DMS53 treated with DMSO at 0.1 percent for 48 hours (cell line): ENCODE measurements at regions not wholly inside any gene's neighbourhood (a gene's known extent, or its start where the extent isn't known, plus 50 kb on each side); places are given as distances from the start of the nearest gene placed in this dataset.

Experiments used
- DNase-seq: peaks from one replicate; lab custom pipeline; 2025; ENCODE audit not compliant: unreplicated experiment; lab: John Stamatoyannopoulos, UW

GRCh38 chr13:59330764-59331163 lies 833.0 kb downstream of the DIAPH3 start:
- DNase-seq, result no peak

GRCh38 chr13:59332966-59333365 lies 830.8 kb downstream of the DIAPH3 start:
- no peak for DNase-seq

- DNase-seq, result no peak
Measured at GRCh38 chr13:59337070-59337469, 826.7 kb downstream of the DIAPH3 start.

GRCh38 chr13:59340151-59340550 lies 823.6 kb downstream of the DIAPH3 start:
- no peak for DNase-seq

- no peak for DNase-seq
Measured at GRCh38 chr13:59340581-59340980, 823.1 kb downstream of the DIAPH3 start.

- DNase-seq, result no peak
Measured at GRCh38 chr13:59342400-59342799, 821.3 kb downstream of the DIAPH3 start.

GRCh38 chr13:59343132-59343531 lies 820.6 kb downstream of the DIAPH3 start:
- DNase-seq, result no peak

- no peak for DNase-seq
Measured at GRCh38 chr13:59343993-59344822, 819.5 kb downstream of the DIAPH3 start.

GRCh38 chr13:59345311-59345710 lies 818.4 kb downstream of the DIAPH3 start:
- DNase-seq, result no peak

GRCh38 chr13:59346999-59347723 lies 816.6 kb downstream of the DIAPH3 start:
- DNase-seq, result no peak

- DNase-seq, result no peak
Measured at GRCh38 chr13:59348617-59349016, 815.1 kb downstream of the DIAPH3 start.

- DNase-seq, result no peak
Measured at GRCh38 chr13:59352600-59352999, 811.1 kb downstream of the DIAPH3 start.

GRCh38 chr13:59354665-59355369 lies 808.9 kb downstream of the DIAPH3 start:
- DNase-seq, result peak; percentile 26

- no peak for DNase-seq
Measured at GRCh38 chr13:59356607-59357006, 807.1 kb downstream of the DIAPH3 start.

GRCh38 chr13:59358014-59358413 lies 805.7 kb downstream of the DIAPH3 start:
- no peak for DNase-seq

- DNase-seq, result no peak
Measured at GRCh38 chr13:59360108-59360507, 803.6 kb downstream of the DIAPH3 start.

GRCh38 chr13:59360916-59361315 lies 802.8 kb downstream of the DIAPH3 start:
- DNase-seq, result no peak

GRCh38 chr13:59363313-59363712 lies 800.4 kb downstream of the DIAPH3 start:
- no peak for DNase-seq

GRCh38 chr13:59363947-59364346 lies 799.8 kb downstream of the DIAPH3 start:
- DNase-seq, result no peak

- no peak for DNase-seq
Measured at GRCh38 chr13:59364641-59365085, 799.1 kb downstream of the DIAPH3 start.

GRCh38 chr13:59367467-59367866 lies 796.3 kb downstream of the DIAPH3 start:
- no peak for DNase-seq

GRCh38 chr13:59367904-59368303 lies 795.8 kb downstream of the DIAPH3 start:
- no peak for DNase-seq
